Thyroid gland (tissue), 4 donors: ENCODE measurements at regions not wholly inside any gene's neighbourhood (a gene's known extent, or its start where the extent isn't known, plus 50 kb on each side); places are given as distances from the start of the nearest gene placed in this dataset.

Experiments used
- DNase-seq, 2 donors: peaks; one replicate each; pipeline ENCODE4 v3.0.0-alpha.2; 2019
- H3K27ac ChIP-seq, 3 donors: fragments of 200-600 bp; sonication (generic); 1 replicate in 2 of 3; 2 replicates in 1 of 3; pipeline ENCODE4 v1.5.1; 2016 to 2019; ENCODE audit warnings: mild to moderate bottlenecking in 1 of 3, moderate library complexity in 1 of 3
- H3K27me3 ChIP-seq: fragments of 200-600 bp; sonication (generic); one replicate; pipeline ENCODE4 v1.5.1; 2019
- H3K36me3 ChIP-seq, 2 donors: fragments of 200-600 bp; sonication (generic); one replicate each; pipeline ENCODE4 v1.5.1; 2016 to 2019
- H3K4me1 ChIP-seq, 2 donors: fragments of 200-600 bp; sonication (generic); one replicate each; pipeline ENCODE4 v1.5.1; 2017 to 2019
- H3K4me3 ChIP-seq, 3 donors: fragments of 200-600 bp; sonication (generic); replicated peaks in 1 of 3; 1 replicate in 2 of 3; 2 replicates in 1 of 3; pipeline ENCODE4 v1.5.1; 2016; ENCODE audit warnings: mild to moderate bottlenecking in 1 of 3
- H3K9me3 ChIP-seq: fragments of 200-600 bp; sonication (generic); one replicate; pipeline ENCODE4 v1.5.1; 2017
- POLR2A ChIP-seq, 2 donors: fragments of 450-650 bp; IDR thresholded peaks; one replicate each; pipeline ENCODE4 v1.6.1; 2017; ENCODE audit warnings: antibody characterized with exemption in 2 of 2, mild to moderate bottlenecking in 2 of 2, moderate library complexity in 1 of 2
- WGBS, 2 donors: methylation state at CpG; one replicate each; pipeline ENCODE4 v1.1.5; 2017; 5-methylcytosine and 5-hydroxymethylcytosine counted together
- intact Hi-C: fragments of 100-400 bp; cut with DNase I; formaldehyde crosslinking; loops from one replicate; pipeline ENCODE4 v1.15.1; 2023
- TF ChIP-seq, protein P1 (sequence below), 6 experiments: fragments of 200-600 bp in 3 of 6; fragments of 450-650 bp in 3 of 6; sonication (generic) in 3 of 6; IDR thresholded peaks; one replicate each; pipeline ENCODE4 v1.5.1; 2016 to 2019; ENCODE audit warnings: antibody characterized with exemption in 6 of 6, mild to moderate bottlenecking in 2 of 6, inconsistent platforms in 1 of 6, moderate library complexity in 1 of 6

GRCh38 chr10:31194986-31195385 lies 124.0 kb upstream of the ZEB1 start:
- Histone ChIP-seq H3K4me1 (no peaks in the 10 kb centered on the region), H3K27ac (no peak overlapping the region), H3K27me3 (no peaks in the 10 kb centered on the region), H3K36me3 (no peaks in the 10 kb centered on the region), H3K9me3 (no peaks in the 10 kb centered on the region), H3K4me3 (no peak overlapping the region)
- intact Hi-C loops = no loop called here
- TF ChIP-seq, protein P1, sequence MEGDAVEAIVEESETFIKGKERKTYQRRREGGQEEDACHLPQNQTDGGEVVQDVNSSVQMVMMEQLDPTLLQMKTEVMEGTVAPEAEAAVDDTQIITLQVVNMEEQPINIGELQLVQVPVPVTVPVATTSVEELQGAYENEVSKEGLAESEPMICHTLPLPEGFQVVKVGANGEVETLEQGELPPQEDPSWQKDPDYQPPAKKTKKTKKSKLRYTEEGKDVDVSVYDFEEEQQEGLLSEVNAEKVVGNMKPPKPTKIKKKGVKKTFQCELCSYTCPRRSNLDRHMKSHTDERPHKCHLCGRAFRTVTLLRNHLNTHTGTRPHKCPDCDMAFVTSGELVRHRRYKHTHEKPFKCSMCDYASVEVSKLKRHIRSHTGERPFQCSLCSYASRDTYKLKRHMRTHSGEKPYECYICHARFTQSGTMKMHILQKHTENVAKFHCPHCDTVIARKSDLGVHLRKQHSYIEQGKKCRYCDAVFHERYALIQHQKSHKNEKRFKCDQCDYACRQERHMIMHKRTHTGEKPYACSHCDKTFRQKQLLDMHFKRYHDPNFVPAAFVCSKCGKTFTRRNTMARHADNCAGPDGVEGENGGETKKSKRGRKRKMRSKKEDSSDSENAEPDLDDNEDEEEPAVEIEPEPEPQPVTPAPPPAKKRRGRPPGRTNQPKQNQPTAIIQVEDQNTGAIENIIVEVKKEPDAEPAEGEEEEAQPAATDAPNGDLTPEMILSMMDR (IDR thresholded peaks at IDR 0.05) = no peak
- no peak for TF ChIP-seq POLR2A (IDR thresholded peaks at IDR 0.05)
- WGBS, 2 donors = 73 to 84% methylated on average over 4 of the region's 4 CpGs
- DNase-seq = no peak

- Histone ChIP-seq H3K4me3 (no peak overlapping the region), H3K27ac (no peak overlapping the region), H3K4me1 (no peaks in the 10 kb centered on the region), H3K9me3 (no peaks in the 10 kb centered on the region), H3K27me3 (no peaks in the 10 kb centered on the region), H3K36me3 (no peaks in the 10 kb centered on the region)
- intact Hi-C loops = no loop called here
- WGBS, 2 donors = 60 to 70% methylated on average over 5 of the region's 5 CpGs
- no peak for DNase-seq
- TF ChIP-seq, protein P1 (IDR thresholded peaks at IDR 0.05) = no peak
- TF ChIP-seq POLR2A (IDR thresholded peaks at IDR 0.05) = no peak
Measured at GRCh38 chr10:31197886-31198285, 121.1 kb upstream of the ZEB1 start.

DNA sequence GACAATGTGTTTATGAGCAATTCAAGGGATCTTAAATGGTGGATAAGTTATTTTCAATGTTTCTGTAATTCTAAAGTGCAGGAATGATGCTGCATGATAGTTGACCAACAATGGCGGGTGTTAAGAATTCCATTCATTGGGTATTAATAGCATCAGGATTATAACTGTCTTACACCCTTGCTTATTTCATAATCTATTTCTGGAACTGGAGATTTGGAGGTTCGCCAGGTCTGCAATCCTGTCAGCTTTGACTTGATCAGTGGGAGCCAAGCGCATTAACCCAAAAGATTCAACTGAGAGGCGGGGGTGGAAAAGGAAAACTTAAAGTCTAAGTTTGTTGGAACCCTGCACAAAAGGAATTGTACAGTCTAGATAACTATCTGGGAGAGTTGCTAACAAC lies 114.9 kb upstream of the ZEB1 start:
- Histone ChIP-seq H3K4me3 (no peak overlapping the region), H3K36me3 (no peaks in the 10 kb centered on the region), H3K4me1 (no peaks in the 10 kb centered on the region), H3K27ac (no peak overlapping the region), H3K9me3 (no peaks in the 10 kb centered on the region), H3K27me3 (no peaks in the 10 kb centered on the region)
- 74 to 87% methylated on average over 4 of the region's 4 CpGs for WGBS, 2 donors
- DNase-seq = no peak
- intact Hi-C loops = no loop called here
- TF ChIP-seq, protein P1 (IDR thresholded peaks at IDR 0.05) = no peak

DNA sequence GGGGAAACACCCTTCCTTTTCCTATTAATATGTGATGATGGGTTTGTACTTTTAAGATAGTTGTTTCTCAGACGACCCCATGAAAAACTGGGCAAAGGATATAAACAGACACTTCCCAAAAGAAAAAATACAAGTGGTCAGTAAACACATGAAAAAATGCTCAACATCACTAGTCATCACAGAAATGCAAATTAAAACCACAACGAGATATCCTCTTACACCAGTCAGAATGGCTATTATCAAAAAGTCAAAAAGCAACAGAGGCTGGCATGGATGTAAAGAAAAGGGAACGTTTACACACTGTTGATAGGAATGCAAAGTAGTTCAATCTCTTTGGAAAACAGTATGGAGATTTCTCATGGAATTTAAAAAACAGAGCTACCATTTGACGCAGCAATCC lies 111.4 kb upstream of the ZEB1 start:
- intact Hi-C loops = no loop called here
- H3K27ac ChIP-seq = no peak overlapping the region
- no peaks in the 10 kb centered on the region for H3K36me3 ChIP-seq
- DNase-seq = no peak
- WGBS, 2 donors = 53 to 61% methylated on average over 4 of the region's 4 CpGs
- H3K4me3 ChIP-seq = no peak overlapping the region
- no peaks in the 10 kb centered on the region for H3K27me3 ChIP-seq
- no peak for TF ChIP-seq POLR2A (IDR thresholded peaks at IDR 0.05)
- H3K9me3 ChIP-seq = peaks cover 3% of the 10 kb centered on the region
- no peaks in the 10 kb centered on the region for H3K4me1 ChIP-seq

- Histone ChIP-seq H3K27ac (no peak overlapping the region), H3K27me3 (no peaks in the 10 kb centered on the region), H3K4me1 (no peaks in the 10 kb centered on the region), H3K4me3 (no peak overlapping the region), H3K36me3 (no peaks in the 10 kb centered on the region), H3K9me3 (peaks cover 3% of the 10 kb centered on the region)
- 66 to 79% methylated on average over 7 of the region's 7 CpGs for WGBS, 2 donors
- TF ChIP-seq, protein P1 (IDR thresholded peaks at IDR 0.05) = no peak
- no peak for TF ChIP-seq POLR2A (IDR thresholded peaks at IDR 0.05)
- DNase-seq = no peak
- intact Hi-C loops = no loop called here
Measured at GRCh38 chr10:31209478-31209877, 109.5 kb upstream of the ZEB1 start.

- TF ChIP-seq, protein P1 (IDR thresholded peaks at IDR 0.05) = no peak
- no peak for TF ChIP-seq POLR2A (IDR thresholded peaks at IDR 0.05)
- no peak overlapping the region for H3K27ac ChIP-seq
- H3K4me3 ChIP-seq = no peak overlapping the region
- intact Hi-C loops = no loop called here
- WGBS, 2 donors = 97 to 98% methylated on average over 7 of the region's 7 CpGs
- H3K4me1 ChIP-seq = no peaks in the 10 kb centered on the region
- H3K36me3 ChIP-seq = no peaks in the 10 kb centered on the region
- peaks cover 3% of the 10 kb centered on the region for H3K9me3 ChIP-seq
- H3K27me3 ChIP-seq = no peaks in the 10 kb centered on the region
- DNase-seq = no peak
Measured at GRCh38 chr10:31210190-31210589, 108.8 kb upstream of the ZEB1 start.
